RWPE2 (cell line): ENCODE measurements at regions not wholly inside any gene's neighbourhood (a gene's known extent, or its start where the extent isn't known, plus 50 kb on each side); places are given as distances from the start of the nearest gene placed in this dataset.

ENCODE experiments used
- ATAC-seq: fragments of 200-7000 bp; cut with Tn5 transposase; 3 replicates; pipeline ENCODE4 v1.9.1; 2021; ENCODE audit warnings: low read depth
- DNase-seq: peaks from one replicate; pipeline ENCODE4 v3.0.0-alpha.2; 2020; ENCODE audit warnings: low spot score
- H3K27ac ChIP-seq: fragments of 450-650 bp; 2 replicates; pipeline ENCODE4 v1.5.1; 2017; ENCODE audit warnings: mild to moderate bottlenecking; ENCODE audit not compliant: poor library complexity, severe bottlenecking
- H3K27me3 ChIP-seq: fragments of 250-450 bp; sonication (Bioruptor Pico); 2 replicates; pipeline ENCODE4 v1.5.1; 2021; ENCODE audit warnings: mild to moderate bottlenecking, moderate library complexity; ENCODE audit not compliant: insufficient read depth, poor library complexity, severe bottlenecking
- H3K36me3 ChIP-seq: fragments of 250-450 bp; sonication (Bioruptor Pico); 2 replicates; pipeline ENCODE4 v1.5.1; 2020; ENCODE audit warnings: low read depth, mild to moderate bottlenecking, moderate library complexity
- H3K4me1 ChIP-seq: fragments of 250-450 bp; sonication (Bioruptor Pico); 2 replicates; pipeline ENCODE4 v1.5.1; 2021; ENCODE audit warnings: mild to moderate bottlenecking, moderate library complexity; ENCODE audit not compliant: insufficient read depth, poor library complexity, severe bottlenecking
- H3K4me3 ChIP-seq: fragments of 250-450 bp; sonication (Bioruptor Pico); 2 replicates; pipeline ENCODE4 v1.5.1; 2021; ENCODE audit warnings: mild to moderate bottlenecking, moderate library complexity; ENCODE audit not compliant: severe bottlenecking
- H3K9me3 ChIP-seq: fragments of 250-450 bp; sonication (Bioruptor Pico); 2 replicates; pipeline ENCODE4 v1.5.1; 2021; ENCODE audit warnings: mild to moderate bottlenecking, moderate library complexity; ENCODE audit not compliant: severe bottlenecking
- CTCF ChIP-seq: fragments of 450-650 bp; IDR thresholded peaks from one replicate; pipeline ENCODE4 v1.5.1; 2017; ENCODE audit warnings: mild to moderate bottlenecking, moderate library complexity; ENCODE audit not compliant: poor library complexity, severe bottlenecking

DNA sequence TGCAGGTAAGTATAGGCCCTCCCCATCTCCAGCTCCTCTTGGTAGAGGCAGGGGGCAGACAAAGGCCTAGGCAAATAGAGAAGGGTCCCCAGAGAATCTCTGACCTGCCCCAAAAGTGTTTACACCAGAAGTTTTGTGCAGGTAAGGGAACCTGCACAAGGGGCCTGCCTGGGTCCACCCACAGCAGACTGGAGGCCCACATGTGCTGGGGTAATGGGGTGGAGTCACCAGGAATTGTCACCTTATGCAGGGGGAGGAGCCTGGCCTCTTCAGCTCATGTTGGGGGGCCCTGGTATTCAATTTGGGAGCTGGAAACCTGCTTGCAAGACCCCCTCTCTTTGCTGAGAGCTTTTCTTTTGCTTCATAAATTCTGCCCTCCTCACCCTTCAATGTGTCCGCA is 302.7 kb downstream of the ZEB1 start:
- H3K36me3 ChIP-seq: no peaks in the 10 kb centered on the region

DNA sequence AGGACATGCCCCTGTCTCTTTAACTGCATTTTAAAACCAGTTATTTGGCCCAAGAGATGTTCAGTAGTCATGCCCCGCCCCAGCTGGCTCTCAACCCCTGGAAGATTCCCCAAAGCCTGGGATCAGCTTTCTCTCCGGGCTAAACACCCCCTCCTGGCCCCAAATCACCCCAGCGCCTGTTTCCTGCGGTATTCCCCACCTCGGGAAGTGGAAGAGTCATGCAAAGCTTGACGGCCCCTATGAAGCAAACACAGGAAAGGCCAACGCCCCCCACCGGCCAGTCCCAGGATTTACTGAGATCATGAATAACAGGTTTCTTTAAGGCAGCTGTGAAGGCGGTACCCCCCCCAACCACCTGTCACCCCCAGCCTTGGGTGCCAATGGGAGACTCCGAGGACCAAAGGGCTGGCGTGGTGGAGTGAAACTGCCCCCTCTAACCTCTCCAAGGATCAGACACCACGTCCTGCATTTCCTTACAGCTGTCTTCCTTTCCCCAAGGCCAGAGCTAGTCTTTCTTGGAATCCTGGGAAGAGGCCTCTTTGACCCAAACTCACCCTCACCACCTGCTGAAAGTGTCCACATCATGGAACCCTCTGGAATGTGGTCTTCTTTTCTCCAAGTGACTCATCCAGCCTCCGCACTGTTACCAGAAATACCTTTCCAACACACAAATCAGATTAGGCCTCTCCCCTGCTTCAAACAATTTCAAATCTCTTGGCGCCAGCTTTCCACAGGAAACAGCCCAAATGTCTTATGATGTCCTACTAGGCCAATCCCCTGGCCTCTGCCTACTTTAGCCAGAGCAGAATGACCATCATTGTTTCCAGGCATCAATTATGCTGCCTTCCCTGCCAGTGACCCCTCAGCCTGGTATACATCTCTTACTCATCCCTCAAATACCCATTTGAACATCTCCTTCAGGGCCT is 301.5 kb downstream of the ZEB1 start:
- Histone ChIP-seq H3K4me1 (no peaks in the 10 kb centered on the region), H3K27ac (no peak overlapping the region), H3K4me3 (no peak overlapping the region), H3K36me3 (no peaks in the 10 kb centered on the region), H3K9me3 (no peaks in the 10 kb centered on the region), H3K27me3 (no peaks in the 10 kb centered on the region)
- TF ChIP-seq CTCF: no peak
- ATAC-seq (no peak; the same call in 2 of the 3 replicates), DNase-seq (no peak)

More for the DNA sequence above, 302.7 kb downstream of the ZEB1 start:
- H3K9me3 ChIP-seq: peaks cover 2% of the 10 kb centered on the region
- ATAC-seq (no peak), DNase-seq (no peak)
- no peak overlapping the region for H3K27ac ChIP-seq
- H3K27me3 ChIP-seq: no peaks in the 10 kb centered on the region
- H3K4me1 ChIP-seq: no peaks in the 10 kb centered on the region
- TF ChIP-seq CTCF: no peak
- no peak overlapping the region for H3K4me3 ChIP-seq

- Histone ChIP-seq H3K27me3 (no peaks in the 10 kb centered on the region), H3K4me3 (no peak overlapping the region), H3K36me3 (no peaks in the 10 kb centered on the region), H3K4me1 (no peaks in the 10 kb centered on the region), H3K9me3 (no peaks in the 10 kb centered on the region), H3K27ac (no peak overlapping the region)
- no peak for TF ChIP-seq CTCF
- ATAC-seq: no peak
- DNase-seq: no peak
Measured at GRCh38 chr10:31619531-31620061, 300.6 kb downstream of the ZEB1 start.

DNA sequence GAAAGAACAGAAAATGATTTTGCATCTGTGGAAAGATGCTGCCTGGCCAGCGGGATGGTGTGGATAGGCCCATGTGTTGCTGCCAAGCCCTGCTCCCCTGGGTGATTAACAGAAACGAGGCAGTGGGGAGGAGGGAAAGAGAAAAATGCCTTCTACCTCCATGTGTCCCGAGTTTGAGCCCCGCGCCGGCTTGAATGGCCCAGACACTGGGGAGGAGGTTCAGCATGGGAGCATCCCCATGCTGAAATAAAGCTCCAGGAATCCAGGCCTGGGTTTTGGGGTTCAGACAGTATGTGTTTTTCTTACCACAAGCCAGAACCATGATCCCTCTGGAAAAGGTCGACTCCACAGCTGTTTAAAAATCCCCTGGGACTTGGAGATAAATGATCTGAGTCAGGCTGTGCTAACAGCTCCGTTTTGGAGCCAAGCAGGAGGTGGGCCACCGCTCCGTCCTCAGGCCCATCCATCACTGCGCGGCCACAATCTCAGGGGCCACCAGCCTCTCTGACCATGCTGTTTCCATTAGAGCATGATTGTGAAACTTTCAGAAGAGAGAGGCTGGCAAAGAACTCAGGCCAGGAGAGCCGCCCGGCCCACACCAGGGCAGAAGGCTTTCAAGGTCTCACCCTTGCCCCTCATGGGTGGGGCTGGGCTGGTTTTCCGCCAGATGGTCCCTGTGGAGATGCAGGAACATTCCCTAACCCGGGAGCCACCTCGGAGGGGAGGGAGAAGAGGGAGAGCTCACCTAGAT is 299.7 kb downstream of the ZEB1 start:
- H3K27ac ChIP-seq: no peak overlapping the region
- ATAC-seq: no peak

More for the DNA sequence above, 299.7 kb downstream of the ZEB1 start:
- Histone ChIP-seq H3K4me1 (no peaks in the 10 kb centered on the region), H3K4me3 (no peak overlapping the region), H3K36me3 (no peaks in the 10 kb centered on the region), H3K9me3 (no peaks in the 10 kb centered on the region), H3K27me3 (no peaks in the 10 kb centered on the region)
- DNase-seq: no peak
- no peak for TF ChIP-seq CTCF
